Activated CD4-positive, alpha-beta T cell treated with anti-CD3 and anti-CD28 coated beads, Interleukin-2, Interleukin-6, amounts not matched to agents 100 ng/mL and 50 ng/mL, durations not matched to agents 16 hours and 8 hours (primary cell): ENCODE measurements at regions not wholly inside any gene's neighbourhood (a gene's known extent, or its start where the extent isn't known, plus 50 kb on each side); places are given as distances from the start of the nearest gene placed in this dataset.
"Not testable (repeated sequence)": the region's sequence is repeated elsewhere in the genome, so short reads cannot be mapped to it uniquely, and the experiment has no call there.

Experiments
- DNase-seq: peaks from one replicate; pipeline ENCODE4 v3.0.0-alpha.2; 2020

DNA sequence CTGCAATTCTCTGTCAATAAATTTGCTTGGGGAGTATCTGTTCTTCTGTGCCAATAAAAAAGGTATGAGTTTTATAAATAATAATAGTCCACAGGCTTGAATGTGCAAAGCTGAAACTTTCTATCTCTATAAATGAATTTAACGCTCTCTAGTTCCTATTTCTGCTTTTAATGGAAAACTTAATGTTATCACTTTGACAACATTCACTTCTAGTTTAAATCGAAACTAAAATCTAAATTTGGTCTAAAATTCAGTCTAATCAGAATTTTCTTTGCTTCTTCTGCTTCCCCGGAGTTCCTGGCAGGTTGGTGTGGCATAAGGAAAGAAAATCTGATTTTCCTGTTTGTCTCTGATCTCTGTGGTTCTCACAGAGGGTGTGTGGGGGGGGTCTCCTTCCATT lies 450.1 kb upstream of the TBL1XR1 start:
- DNase-seq, result no peak

DNA sequence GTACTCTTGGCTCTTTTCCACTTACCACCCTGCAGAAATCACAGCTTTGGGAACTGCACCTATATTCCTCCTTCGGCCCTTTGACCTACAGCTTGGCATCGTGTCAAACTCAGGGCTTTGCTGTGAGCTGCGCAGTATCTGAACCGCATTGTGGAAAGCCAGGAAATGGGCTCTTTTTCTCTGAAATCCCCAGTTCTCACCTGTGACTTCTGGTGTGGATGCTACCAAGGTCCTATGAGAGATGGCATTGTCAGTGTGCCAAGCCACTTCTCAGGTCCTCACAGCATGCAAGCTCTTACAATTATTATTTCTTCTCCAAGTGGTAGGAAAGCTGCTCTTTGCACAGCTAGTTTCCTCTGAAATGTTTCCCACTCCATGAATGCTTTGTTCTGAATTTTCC lies 450.6 kb upstream of the TBL1XR1 start:
- peak; percentile 19 for DNase-seq

DNA sequence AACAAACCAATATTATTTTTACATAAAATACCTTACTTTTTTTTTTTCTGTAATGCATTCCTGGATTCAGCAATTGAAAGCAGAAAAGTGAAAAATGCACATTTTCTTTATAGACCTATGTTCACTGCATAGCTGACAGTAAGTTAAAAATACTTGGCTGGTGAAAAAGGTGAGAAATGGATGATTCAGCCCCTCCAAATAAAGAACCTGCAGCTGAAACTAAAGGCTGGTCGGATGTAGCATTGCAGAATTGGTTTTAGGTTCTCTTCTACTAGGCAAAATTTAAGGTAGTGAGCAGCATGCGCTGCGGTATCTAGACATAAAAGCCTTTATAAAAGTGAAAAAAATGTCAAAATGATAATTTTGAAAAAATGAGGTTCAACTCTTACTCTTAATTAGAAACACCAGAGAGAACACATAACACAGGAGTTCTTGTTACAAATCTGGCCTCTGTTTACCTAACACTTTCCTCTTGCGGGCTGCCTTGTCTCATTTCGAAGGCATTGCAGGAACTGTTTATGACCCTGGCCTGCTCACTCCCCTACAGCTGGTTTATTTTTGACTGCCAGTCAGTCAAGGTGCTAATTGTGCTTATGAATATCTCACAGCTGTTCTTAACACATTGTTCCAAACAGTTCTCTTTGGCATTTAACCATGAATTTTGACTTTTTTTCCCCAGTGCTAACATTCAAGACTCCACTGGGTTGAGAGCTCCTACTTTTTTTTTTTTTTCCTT lies 455.4 kb upstream of the TBL1XR1 start:
- no peak for DNase-seq

DNA sequence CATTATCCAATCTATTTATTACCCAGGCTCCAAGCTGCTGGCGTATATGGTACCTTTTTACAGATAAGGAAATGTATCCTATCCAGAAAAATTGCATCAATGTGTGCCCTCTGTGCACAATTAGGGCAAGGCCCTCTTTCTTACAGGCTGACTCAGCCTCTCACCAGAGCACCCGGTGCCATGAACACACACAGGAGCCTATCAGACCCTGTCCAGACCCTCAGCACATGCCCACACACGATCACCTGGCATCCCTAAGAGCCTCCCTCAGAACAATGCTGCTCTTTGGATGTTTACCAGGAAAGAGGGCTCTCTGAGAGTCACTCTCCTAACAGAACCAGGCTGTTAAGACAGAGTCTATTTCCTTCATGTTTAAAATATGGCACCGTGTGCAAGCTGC lies 460.0 kb upstream of the TBL1XR1 start:
- DNase-seq, result no peak

DNA sequence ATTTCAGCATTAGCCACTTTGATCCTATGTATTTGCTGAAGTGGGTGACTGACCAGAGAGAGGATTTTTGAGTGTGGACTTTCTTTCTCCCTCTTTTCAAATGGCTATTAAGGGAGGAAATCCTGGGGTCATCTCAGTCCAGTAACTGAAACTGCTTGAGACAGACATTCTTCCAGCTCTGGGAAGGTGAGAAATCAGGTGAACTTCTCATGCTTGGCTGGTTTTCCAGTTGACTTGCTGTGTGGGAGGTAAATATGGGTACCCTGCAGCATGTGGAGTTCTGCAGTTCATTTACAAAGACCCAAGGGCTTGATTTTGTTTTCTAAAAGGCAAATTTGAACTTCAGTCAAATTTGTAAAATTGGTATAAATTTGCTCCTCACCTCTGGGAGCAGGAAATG lies 461.1 kb upstream of the TBL1XR1 start:
- no peak for DNase-seq

DNA sequence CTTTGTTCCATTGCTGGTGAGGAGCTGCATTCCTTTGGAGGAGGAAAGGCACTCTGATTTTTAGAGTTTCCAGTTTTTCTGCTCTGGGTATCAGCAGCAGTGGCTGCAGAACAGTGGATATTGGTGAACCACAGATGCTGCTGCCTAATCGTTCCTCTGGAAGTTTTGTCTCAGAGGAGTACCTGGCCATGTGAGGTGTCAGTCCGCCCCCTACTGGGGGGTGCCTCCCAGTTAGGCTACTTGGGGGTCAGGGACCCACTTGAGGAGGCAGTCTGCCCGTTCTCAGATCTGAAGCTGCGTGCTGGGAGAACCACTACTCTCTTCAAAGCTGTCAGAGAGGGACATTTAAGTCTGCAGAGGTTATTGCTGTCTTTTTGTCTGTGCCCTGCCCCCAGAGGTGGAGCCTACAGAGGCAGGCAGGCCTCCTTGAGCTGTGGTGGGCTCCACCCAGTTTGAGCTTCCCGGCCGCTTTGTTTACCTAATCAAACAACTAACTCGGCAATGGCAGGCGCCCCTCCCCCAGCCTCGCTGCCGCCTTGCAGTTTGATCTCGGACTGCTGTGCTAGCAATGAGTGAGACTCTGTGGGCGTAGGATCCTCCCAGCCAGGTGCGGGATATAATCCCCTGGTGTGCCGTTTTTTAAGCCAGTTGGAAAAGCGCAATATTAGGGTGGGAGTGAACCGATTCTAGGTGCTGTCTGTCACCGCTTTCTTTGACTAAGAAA lies 467.3 kb upstream of the TBL1XR1 start:
- not testable (repeated sequence) for DNase-seq

DNA sequence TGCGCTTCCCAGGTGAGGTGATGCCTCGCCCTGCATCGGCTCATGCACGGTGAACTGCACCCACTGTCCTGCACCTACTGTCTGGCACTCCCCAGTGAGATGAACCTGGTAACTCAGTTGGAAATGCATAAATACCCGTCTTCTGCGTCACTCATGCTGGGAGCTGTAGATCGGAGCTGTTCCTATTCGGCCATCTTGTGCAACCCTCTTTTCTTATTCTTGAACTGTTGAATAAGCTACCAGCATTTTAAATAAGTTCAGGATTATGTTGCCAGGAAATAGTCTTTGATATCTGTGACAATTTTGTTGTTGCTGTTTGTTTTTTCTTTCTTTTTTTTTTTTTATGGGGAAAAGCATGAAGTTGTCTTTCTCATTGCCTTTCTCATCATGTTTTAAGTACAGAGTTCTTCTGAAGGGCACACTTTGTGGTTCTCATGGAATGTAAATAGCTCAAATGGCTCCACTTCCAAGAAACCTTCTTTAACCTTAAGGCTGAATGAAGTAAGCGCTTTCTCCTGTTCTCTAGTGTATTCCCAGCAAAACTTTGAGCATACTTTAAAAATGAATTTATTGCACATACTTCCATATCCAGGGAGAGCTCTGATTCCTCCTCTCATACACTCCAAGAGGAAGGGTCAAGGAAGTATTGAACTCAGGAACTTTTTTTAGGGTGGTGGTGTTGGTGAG lies 468.0 kb upstream of the TBL1XR1 start:
- no peak for DNase-seq

DNA sequence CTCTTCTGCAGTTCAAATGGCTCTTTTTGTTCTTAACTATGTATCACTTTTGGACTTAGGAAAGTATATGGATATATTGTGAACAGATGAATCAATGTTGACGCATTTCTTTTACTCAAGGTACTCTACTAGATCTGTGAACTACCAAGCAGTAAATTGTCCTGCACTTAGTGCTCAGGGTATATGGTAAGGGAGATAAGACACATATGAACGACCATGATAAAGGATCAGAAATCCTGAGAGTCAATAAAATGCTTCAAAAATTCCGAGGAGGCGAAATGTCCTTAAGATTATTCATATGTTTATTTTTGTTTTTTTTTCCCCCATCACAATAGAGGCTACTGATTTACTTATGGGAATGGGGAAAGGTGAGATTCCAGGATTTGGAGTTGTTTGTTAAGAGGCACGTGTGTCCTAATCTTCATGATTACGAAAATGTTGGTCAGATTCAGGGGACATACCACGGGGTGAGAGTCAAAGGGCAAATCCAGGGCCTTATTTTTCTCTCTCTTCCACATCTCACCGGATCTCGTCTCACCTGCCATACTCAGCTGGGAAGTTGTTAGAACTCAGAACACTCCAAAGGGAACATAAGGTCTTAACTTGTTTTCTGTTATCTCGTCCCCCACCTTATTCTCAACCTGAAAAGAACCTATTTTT lies 475.1 kb upstream of the TBL1XR1 start:
- DNase-seq, result no peak

DNA sequence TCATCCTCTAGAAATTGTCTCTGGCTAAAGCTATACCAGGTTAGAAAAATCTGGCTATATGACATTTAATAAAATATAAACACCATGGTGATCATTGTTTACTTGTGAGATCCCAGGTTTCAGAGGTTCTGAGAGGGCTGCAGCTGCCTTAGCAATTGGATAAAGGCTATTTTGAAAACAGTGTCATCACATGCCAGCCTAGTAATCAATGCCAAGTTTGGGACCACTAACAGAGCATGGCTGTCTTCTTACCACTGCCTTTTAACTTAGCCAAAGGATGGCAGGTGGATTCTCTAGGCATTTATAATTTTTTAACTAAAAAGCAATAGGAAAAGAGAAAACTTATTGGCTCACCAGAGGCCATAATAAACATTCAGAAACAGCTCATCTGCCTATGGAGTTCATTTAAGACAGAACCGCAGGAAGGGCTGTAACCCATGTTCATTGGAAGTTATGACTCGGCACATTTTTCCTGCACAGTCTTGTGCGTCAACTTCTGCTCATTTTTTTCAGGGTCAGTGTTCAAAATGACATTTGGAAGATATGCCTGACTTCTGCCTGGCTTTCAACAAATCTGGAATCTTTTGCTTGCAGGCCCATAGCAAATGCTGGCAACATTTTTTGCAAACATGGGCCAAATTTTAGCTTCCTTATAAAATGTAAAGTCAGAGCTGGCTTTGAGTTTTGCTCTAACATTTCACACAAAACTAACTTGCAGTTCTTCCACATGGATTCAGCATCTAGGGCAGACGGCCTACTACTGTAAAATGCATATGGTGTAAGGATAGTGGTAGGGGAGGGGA lies 476.0 kb upstream of the TBL1XR1 start:
- no peak for DNase-seq

DNA sequence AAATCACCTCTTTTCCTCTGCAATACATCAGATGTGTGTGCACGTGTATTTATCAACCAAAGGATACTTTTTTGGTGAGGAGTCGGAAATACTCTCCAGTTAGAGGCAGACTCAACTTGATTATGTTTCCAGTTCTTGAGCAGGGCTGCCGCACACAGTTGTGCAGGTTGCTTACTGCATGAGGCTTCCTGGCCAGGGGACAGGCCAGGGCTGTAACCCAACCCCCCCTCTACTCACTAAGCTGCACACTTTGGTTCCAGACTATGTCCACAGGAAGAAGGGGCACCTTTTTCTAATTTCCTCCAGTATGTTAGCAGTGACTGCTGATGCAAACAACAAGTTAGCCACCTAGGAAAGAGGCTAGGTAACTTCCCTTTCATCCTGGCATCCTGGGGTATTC lies 476.9 kb upstream of the TBL1XR1 start:
- DNase-seq, result no peak

DNA sequence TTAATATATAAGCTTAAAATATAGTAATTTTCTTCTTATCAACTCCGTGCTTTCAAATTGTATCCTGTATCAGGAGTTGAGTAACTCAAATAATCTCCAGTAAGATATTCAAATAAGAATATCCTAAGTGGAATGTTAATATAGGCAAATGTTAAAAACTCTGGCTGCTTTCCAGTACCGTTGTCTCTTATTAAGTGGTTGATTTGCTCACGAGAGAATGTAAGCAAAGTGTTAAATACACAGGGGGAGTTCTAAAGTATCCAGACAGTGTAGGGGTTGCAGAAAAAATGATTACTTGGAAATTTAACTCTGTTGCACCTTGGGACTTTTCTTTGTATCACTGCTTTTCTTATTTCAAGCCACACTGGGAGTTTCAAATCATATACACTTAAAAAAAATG lies 478.9 kb upstream of the TBL1XR1 start:
- no peak for DNase-seq

DNA sequence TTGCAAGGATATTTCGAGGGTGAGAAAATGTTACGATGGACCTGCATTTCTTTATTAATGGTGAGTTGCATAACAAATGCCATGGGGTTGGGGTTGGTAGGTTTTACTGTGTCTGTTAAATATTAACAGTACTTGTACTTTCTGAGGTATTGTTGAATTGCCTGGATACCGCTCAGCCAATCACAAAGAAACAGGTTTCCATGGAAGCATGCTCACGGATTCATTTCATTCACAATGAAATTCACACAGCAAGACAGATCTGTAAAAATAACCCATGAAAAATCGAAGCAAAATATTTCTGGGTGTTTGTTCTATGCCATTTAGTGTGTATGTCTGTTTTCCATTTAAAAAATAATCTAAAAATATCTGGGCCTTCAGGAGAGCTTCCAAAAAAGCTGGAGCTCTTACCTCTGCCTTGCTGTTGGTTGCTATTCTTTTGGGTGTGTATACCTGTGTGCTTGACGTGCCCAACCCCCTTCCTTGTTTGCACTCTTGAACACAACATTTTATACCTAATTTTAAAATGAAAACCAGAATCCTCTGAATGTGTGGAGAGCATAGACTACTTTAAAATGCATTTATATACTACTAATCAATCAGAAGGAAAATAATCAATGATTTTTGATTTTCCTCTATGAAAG lies 479.8 kb upstream of the TBL1XR1 start:
- DNase-seq, result no peak

DNA sequence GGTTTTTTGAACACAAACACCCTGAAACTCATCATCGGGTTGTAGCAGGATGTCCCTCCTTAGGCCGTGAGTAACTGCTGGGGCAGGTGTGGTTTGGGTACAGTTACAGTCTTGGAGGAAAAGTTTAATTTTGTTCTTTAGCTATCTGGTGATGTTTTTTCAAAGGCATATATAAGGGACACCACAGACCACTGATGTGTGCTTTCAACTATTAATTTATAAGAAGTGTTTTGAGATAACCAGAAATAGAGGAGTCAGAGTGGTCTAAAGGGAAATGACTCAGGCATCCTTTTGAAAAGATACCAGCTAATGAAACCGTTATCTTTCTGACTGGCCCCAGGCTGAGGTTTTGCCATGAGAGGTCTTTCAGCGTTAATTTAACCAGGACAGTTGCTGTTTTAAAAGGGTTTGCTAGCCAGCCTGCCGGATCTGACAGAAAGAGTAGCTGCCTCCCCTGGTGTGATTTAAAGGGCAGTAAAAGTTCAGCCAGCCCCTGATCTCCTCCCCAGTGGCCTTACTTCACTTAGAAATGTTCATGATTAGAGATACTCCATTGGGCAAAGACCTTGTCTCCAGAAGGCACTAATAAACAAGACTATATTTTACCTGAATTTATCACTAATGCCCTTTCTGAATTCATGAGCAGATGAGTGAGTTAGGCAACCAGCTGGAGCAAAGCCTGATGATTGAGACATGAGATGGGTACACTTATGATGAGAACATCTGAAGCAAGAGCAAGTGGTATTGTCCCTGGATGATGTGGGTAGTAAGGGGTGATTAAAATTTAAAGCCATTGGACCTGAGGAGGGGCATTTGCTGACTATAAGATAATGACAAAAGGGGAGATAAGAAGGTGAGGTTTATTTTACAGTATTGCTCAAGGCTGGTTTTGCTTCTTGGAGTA lies 482.5 kb upstream of the TBL1XR1 start:
- DNase-seq, result peak; percentile 79

DNA sequence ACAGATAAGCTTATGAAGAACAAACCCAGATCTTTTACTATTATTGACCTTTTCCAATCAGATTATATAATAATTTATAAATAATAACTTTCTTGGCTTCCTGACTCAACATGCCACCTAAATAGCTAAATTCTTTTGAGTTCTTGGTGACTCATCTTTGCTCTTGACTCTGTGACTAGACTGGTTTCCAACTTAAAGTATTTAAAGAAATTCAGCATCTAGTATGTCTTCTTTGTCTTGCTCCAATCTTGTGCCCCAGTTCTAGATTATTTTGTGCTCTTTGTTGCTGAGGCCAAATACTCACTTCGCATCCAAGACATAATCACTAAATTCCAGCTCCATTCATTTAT lies 483.2 kb upstream of the TBL1XR1 start:
- peak; percentile 9 for DNase-seq

DNA sequence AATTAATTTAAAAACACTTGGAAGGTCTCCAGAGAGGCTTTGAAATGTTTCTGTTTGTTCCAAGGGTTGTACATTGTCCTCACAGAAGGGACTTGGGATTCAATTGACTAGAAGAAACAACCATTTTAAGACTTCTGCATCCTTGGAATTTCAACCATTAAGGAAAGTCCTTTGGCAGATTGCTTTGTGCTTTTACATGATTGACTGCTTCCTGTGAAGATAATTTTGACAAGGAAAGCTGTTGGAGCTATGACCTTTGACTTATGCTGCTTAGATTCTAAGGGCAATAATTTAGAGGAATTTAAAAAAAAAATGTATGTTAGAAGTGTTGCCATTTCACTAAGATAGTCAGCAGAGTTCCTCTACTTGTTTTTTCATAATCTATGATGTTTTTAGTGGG lies 483.9 kb upstream of the TBL1XR1 start:
- no peak for DNase-seq

DNA sequence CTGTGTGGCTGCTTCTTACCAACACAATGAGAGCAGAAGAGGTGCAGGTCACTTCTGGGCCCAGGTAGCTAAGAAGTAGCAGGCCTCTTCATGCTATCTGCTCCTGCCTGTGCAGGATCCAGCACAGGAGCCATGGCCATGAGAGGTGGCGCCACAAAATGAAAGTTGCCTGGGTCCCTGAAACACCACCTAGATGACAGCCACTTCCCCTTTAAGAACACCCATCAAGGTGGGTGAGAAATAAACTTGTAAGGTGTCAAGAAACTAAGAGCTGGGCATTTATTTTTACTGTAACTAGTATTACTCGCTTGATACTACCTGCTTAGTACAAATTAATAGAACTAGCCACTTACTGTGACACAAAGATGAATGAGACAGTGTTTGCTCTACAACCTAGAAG lies 484.6 kb upstream of the TBL1XR1 start:
- no peak for DNase-seq

DNA sequence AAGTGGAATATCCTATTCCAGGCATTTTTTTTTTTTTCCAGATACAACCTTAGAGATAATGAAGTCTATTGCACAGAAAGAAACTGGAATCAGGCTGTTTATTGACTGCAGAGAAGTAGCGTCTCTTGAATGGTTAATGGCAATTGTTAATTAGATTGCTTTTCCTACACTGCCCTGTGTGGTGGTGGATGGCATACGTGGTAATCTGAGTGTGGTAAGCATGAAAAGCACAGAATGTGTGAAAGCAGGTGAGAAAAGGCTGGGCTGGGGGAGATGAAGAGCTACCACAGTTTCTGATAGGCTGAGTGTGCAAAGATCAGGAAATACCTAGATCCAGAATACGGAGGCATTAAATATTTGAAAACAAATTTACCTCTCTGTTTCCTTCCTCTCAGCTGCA lies 486.3 kb upstream of the TBL1XR1 start:
- DNase-seq, result no peak

DNA sequence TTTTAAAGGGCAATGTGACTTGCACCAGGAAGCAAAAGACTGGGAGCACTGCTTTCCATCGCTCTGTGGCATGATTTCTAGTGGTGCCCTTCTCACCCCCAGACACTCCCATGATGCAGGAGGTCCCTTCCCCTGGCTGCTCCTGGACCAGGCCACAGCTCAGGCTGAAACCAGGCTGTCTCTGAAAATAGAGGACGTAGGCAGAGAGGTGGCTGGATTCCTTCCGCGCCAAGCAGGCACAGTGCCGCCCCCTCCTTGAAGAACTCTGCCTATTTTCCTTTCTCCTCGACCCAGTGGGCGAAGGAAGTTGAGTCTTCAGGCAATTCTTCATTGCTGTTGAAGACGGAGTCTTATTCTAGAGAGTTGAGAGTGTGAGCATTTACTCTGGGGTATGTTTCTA lies 489.4 kb upstream of the TBL1XR1 start:
- DNase-seq, result no peak

DNA sequence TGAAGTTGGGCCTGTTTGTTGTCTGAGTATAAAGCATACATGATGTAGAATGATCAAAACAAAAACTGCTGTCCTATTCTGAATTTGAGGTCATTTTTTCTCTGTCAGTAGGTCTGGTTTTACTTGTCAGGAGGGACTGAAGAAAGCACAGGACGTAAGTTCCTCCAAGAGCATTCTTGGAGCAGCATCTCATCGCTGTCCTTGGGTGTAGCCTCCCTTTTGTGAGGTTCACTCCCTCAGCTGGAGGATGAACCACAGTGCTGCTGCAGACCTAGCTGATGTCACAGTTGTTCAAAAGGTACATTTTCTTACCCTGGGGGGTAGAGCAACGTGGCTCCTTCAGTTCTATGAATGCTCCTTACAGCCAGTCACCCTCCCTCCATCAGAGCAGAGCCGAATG lies 490.0 kb upstream of the TBL1XR1 start:
- no peak for DNase-seq

DNA sequence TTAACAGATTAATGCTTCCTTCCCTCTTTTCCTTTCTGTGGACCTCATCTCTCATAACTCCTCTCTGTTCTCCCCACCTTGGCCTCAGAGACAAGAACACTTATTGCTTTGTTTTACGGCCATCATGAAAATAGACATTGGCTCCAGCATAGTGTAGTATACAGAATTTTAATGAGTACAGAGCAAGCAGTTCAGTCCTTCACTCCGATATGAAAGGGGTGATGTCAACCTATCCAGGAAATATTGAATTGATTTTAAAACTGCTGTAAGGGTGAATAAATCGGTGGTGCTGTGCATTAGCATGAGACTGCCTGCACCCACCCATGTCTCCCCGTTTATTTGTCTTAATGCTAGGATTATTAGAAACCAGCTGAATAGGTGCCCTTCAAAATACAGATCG lies 490.9 kb upstream of the TBL1XR1 start:
- DNase-seq, result no peak

DNA sequence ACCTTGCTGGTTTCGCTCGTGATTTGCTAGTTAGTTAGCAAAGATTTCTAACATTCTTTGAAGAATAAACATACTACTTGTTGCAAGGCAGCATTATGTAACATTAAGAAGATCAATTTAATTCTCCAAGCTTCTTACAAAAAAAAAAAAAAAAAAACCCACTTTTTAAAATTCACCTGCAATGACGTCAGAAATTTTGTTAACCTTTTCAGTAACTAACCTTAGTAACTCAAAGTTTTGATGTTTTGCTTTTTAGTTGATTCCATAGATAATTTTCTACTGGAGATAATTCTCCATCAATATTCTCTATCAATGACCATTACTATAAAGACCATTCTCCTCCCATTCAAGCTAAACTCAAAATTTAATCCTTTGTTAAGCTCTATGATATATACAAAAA lies 491.8 kb upstream of the TBL1XR1 start:
- DNase-seq, result no peak
